SK-N-SH (cell line): ENCODE measurements at regions not wholly inside any gene's neighbourhood (a gene's known extent, or its start where the extent isn't known, plus 50 kb on each side); places are given as distances from the start of the nearest gene placed in this dataset.

Source experiments
- CTCF ChIA-PET: fragments of 300-600, 350-600 bp; formaldehyde crosslinking; extraction: SDS; loops from one replicate; lab custom pipeline; 2021; lab: Yijun Ruan, JAX
- POLR2A ChIA-PET: fragments of 350-600 bp; sonication (Branson Sonifier 250); formaldehyde crosslinking; extraction: SDS; loops from one replicate; lab custom pipeline; 2020; ENCODE audit warnings: antibody characterized with exemption, inconsistent platforms; lab: Yijun Ruan, JAX
- DNase-seq: peaks from one replicate; pipeline ENCODE4 v3.0.0; 2012
- H2AFZ ChIP-seq: fragments of 200-600 bp; sonication (generic); 2 replicates; pipeline ENCODE4 v1.8.1; 2016; ENCODE audit warnings: antibody characterized with exemption, mild to moderate bottlenecking, low read depth
- H3F3A ChIP-seq: fragments of 200-600 bp; sonication (generic); replicated peaks from 2 replicates; pipeline ENCODE3; 2016; ENCODE audit warnings: antibody characterized with exemption, mild to moderate bottlenecking; ENCODE audit not compliant: insufficient read depth
- H3K27ac ChIP-seq, 2 experiments: fragments of 200-500 bp in 1 of 2; fragments of 200-600 bp in 1 of 2; sonication (Bioruptor generic) in 1 of 2; sonication (generic), shearing (Covaris generic) in 1 of 2; 2 replicates each; pipeline versions ENCODE4 v1.5.1 to v1.6.1; 2014 to 2016; ENCODE audit warnings: low read depth in 2 of 2, inconsistent platforms in 1 of 2, low read length in 1 of 2, mild to moderate bottlenecking in 1 of 2, mixed read lengths in 1 of 2
- H3K27me3 ChIP-seq: fragments of 200-600 bp; sonication (generic), shearing (Covaris generic); 2 replicates; pipeline ENCODE4 v1.6.1; 2016; ENCODE audit warnings: mixed run types; ENCODE audit not compliant: insufficient read depth
- H3K36me3 ChIP-seq, 2 experiments: fragments of 200-500 bp in 1 of 2; fragments of 200-600 bp in 1 of 2; sonication (Bioruptor generic) in 1 of 2; sonication (generic) in 1 of 2; replicated peaks in 1 of 2; 2 replicates each; pipeline versions ENCODE3 to v1.5.1; 2014 to 2016; ENCODE audit warnings: low read length in 1 of 2, mild to moderate bottlenecking in 1 of 2; ENCODE audit not compliant: insufficient read depth in 2 of 2, control insufficient read depth in 1 of 2
- H3K4me1 ChIP-seq, 2 experiments: fragments of 200-500 bp in 1 of 2; fragments of 200-600 bp in 1 of 2; sonication (Bioruptor generic) in 1 of 2; sonication (generic), shearing (Covaris generic) in 1 of 2; 2 replicates each; pipeline versions ENCODE4 v1.5.1 to v1.6.1; 2014 to 2016; ENCODE audit warnings: low read depth in 1 of 2, low read length in 1 of 2, mixed run types in 1 of 2; ENCODE audit not compliant: insufficient read depth in 2 of 2, control insufficient read depth in 1 of 2
- H3K4me2 ChIP-seq: fragments of 200-600 bp; sonication (generic), shearing (Covaris generic); 2 replicates; pipeline ENCODE4 v1.6.1; 2017; ENCODE audit warnings: mixed run types
- H3K4me3 ChIP-seq, 2 experiments: fragments of 200-500 bp in 1 of 2; fragments of 200-600 bp in 1 of 2; sonication (Bioruptor generic) in 1 of 2; sonication (generic), shearing (Covaris generic) in 1 of 2; 2 replicates each; pipeline versions ENCODE4 v1.5.1 to v1.8.1; 2014 to 2016; ENCODE audit warnings: low read depth in 2 of 2, inconsistent platforms in 1 of 2, low read length in 1 of 2, mild to moderate bottlenecking in 1 of 2, mixed read lengths in 1 of 2, moderate library complexity in 1 of 2
- H3K79me2 ChIP-seq: fragments of 200-600 bp; sonication (generic); 2 replicates; pipeline ENCODE4 v1.8.1; 2017; ENCODE audit warnings: mild to moderate bottlenecking; ENCODE audit not compliant: insufficient read depth
- H3K9ac ChIP-seq: fragments of 200-600 bp; sonication (generic); 2 replicates; pipeline ENCODE4 v1.6.1; 2017; ENCODE audit warnings: mixed run types
- H3K9me2 ChIP-seq: fragments of 200-600 bp; sonication (generic); 2 replicates; pipeline ENCODE4 v1.6.1; 2017; ENCODE audit warnings: mixed run types
- H3K9me3 ChIP-seq: fragments of 200-600 bp; sonication (generic); 2 replicates; pipeline ENCODE4 v1.6.1; 2017; ENCODE audit warnings: mixed run types, mild to moderate bottlenecking, moderate library complexity
- H4K20me1 ChIP-seq: fragments of 200-600 bp; sonication (generic); 2 replicates; pipeline ENCODE4 v1.6.1; 2017; ENCODE audit warnings: mild to moderate bottlenecking, mixed run types; ENCODE audit not compliant: insufficient read depth
- ELF1 ChIP-seq: IDR thresholded peaks from 2 replicates; pipeline ENCODE4 v1.4.0; 2012
- EP300 ChIP-seq, 2 experiments: IDR thresholded peaks; 2 replicates each; pipeline versions ENCODE4 v1.4.0 to v1.6.1; 2012; ENCODE audit warnings: borderline replicate concordance in 1 of 2, low read depth in 1 of 2, low read length in 1 of 2
- EZH2phosphoT487 ChIP-seq: fragments of 200-600 bp; sonication (generic); IDR thresholded peaks from 2 replicates; pipeline ENCODE4 v1.6.1; 2017; ENCODE audit warnings: low read depth, mixed run types, mild to moderate bottlenecking, antibody characterized with exemption, moderate library complexity, borderline replicate concordance
- FOSL2 ChIP-seq: IDR thresholded peaks from 2 replicates; pipeline ENCODE4 v1.4.0; 2012; ENCODE audit warnings: low read depth, mild to moderate bottlenecking, moderate library complexity, borderline replicate concordance
- FOXM1 ChIP-seq: IDR thresholded peaks from 2 replicates; pipeline ENCODE4 v1.4.0; 2012; ENCODE audit warnings: low read depth, mild to moderate bottlenecking
- GABPA ChIP-seq: IDR thresholded peaks from 2 replicates; pipeline ENCODE4 v1.4.0; 2012; ENCODE audit warnings: low read depth, mild to moderate bottlenecking
- NFIC ChIP-seq: IDR thresholded peaks from 2 replicates; pipeline ENCODE4 v1.4.0; 2012; ENCODE audit warnings: borderline replicate concordance
- NRF1 ChIP-seq: IDR thresholded peaks from 2 replicates; pipeline ENCODE4 v1.6.1; 2012; ENCODE audit warnings: low read depth, mild to moderate bottlenecking, low read length
- POLR2AphosphoS5 ChIP-seq: IDR thresholded peaks from 2 replicates; pipeline ENCODE4 v1.6.1; 2012; ENCODE audit warnings: low read depth, low read length
- RAD21 ChIP-seq: IDR thresholded peaks from 2 replicates; pipeline ENCODE4 v1.6.1; 2012; ENCODE audit warnings: mild to moderate bottlenecking, low read length
- RCOR1 ChIP-seq: fragments of 150-350 bp; IDR thresholded peaks from 2 replicates; pipeline ENCODE4 v1.6.1; 2017; ENCODE audit warnings: antibody characterized with exemption, low read length
- RXRA ChIP-seq: IDR thresholded peaks from 2 replicates; pipeline ENCODE4 v1.4.0; 2012; ENCODE audit warnings: low read depth, mild to moderate bottlenecking, borderline replicate concordance
- SIN3A ChIP-seq: IDR thresholded peaks from 2 replicates; pipeline ENCODE4 v1.6.1; 2012; ENCODE audit warnings: low read depth, mild to moderate bottlenecking, low read length, moderate library complexity, borderline replicate concordance
- SMC3 ChIP-seq: IDR thresholded peaks from 2 replicates; pipeline ENCODE4 v1.6.1; 2012; ENCODE audit warnings: low read depth, low read length, improper control_type of control experiment
- TAF1 ChIP-seq: IDR thresholded peaks from 2 replicates; pipeline ENCODE4 v1.6.1; 2012; ENCODE audit warnings: low read depth, mild to moderate bottlenecking, low read length, moderate library complexity, borderline replicate concordance
- TCF12 ChIP-seq: IDR thresholded peaks from 2 replicates; pipeline ENCODE4 v1.4.0; 2012
- YY1 ChIP-seq: IDR thresholded peaks from 2 replicates; pipeline ENCODE4 v1.4.0; 2012; ENCODE audit warnings: low read depth, mild to moderate bottlenecking
- WGBS: methylation state at CpG from one replicate; pipeline ENCODE4 v1.1.6; 2017; ENCODE audit warnings: low lambda C conversion rate; 5-methylcytosine and 5-hydroxymethylcytosine counted together
- TF ChIP-seq, protein P1 (sequence below): IDR thresholded peaks from 2 replicates; pipeline ENCODE4; 2012
- TF ChIP-seq, protein P2 (sequence below): IDR thresholded peaks from 2 replicates; pipeline ENCODE4 v1.4.0; 2012; ENCODE audit warnings: low read depth, borderline replicate concordance
- TF ChIP-seq, protein P3 (sequence below): IDR thresholded peaks from 2 replicates; pipeline ENCODE4 v1.4.0; 2012; ENCODE audit warnings: low read depth, borderline replicate concordance
- TF ChIP-seq, protein P4 (sequence below): IDR thresholded peaks from 2 replicates; pipeline ENCODE4 v1.6.1; 2012; ENCODE audit warnings: mild to moderate bottlenecking, low read depth, low read length, moderate library complexity

DNA sequence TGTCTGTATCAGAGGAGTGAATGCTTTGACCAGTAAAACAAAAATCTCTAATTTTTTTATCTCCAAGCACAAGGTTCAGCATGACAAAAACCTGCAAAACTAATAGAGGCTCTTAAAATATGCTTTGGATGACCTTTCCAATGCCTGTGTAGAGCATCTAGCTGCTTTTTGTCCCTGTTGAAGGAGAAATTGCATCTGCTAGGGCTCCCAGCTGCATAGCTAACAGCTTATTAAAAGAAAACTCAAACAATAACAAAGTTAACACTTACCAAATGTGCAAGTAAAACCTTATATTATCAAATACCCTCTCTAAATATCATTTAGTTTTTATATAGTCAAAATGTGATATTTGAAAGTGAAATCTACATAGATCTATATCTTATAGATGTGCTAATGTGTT lies 378.6 kb downstream of the CD109 start (continued):
- TF ChIP-seq, protein P1, sequence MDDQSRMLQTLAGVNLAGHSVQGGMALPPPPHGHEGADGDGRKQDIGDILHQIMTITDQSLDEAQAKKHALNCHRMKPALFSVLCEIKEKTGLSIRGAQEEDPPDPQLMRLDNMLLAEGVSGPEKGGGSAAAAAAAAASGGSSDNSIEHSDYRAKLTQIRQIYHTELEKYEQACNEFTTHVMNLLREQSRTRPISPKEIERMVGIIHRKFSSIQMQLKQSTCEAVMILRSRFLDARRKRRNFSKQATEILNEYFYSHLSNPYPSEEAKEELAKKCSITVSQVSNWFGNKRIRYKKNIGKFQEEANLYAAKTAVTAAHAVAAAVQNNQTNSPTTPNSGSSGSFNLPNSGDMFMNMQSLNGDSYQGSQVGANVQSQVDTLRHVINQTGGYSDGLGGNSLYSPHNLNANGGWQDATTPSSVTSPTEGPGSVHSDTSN = no peak
- TF ChIP-seq EZH2phosphoT487 (no peak), SMC3 (no peak), EP300 (IDR thresholded peaks at IDR 0.05; ENCODE audit: borderline replicate concordance in 1 of 2, low read depth in 1 of 2, low read length in 1 of 2) (no peak), TAF1 (no peak)

DNA sequence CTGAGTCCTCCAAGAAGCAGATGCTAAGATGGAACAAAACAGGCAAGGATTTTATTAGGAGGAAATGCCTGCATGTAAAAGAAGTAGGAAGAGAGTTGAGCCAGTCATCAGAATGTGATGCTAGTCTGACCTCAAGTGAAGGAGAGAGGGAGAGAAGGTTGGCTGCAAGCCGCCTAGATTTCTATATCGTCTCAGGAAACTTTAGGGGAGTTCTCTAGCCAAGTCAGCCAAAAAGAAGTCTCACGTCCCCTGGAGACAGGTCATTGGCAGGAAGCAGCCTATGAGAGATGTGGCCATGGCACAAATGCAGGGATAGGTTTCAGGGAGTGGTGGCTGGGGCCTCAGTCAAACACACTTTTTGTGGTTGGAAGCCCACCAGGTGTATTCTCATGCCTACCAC lies 378.0 kb downstream of the CD109 start:
- Histone ChIP-seq H3K9me2 (no peaks in the 10 kb centered on the region), H3F3A (no peaks in the 10 kb centered on the region), H4K20me1 (no peaks in the 10 kb centered on the region), H3K4me3 (no peak overlapping the region), H3K4me2 (no peak overlapping the region), H3K9me3 (no peaks in the 10 kb centered on the region), H3K27me3 (no peaks in the 10 kb centered on the region), H3K36me3 (no peaks in the 10 kb centered on the region), H3K27ac (no peak overlapping the region), H3K9ac (no peak overlapping the region), H2AFZ (no peak overlapping the region), H3K79me2 (no peaks in the 10 kb centered on the region), H3K4me1 (no peaks in the 10 kb centered on the region)
- ChIA-PET POLR2A (no interaction called here), CTCF (interaction anchor here (1.7 kb wide), 1 partner anchor 1135 kb away, joined by 5 read pairs; no protein-coding TSS in a partner anchor)
- DNase-seq = no peak
- no peak for TF ChIP-seq RAD21
- no peak for TF ChIP-seq TCF12
- no peak for TF ChIP-seq EZH2phosphoT487
- TF ChIP-seq YY1 = no peak
- TF ChIP-seq, protein P1 = no peak
- TF ChIP-seq EP300 (IDR thresholded peaks at IDR 0.05; ENCODE audit: borderline replicate concordance in 1 of 2, low read depth in 1 of 2, low read length in 1 of 2) = no peak
- TF ChIP-seq NFIC = no peak
- TF ChIP-seq RXRA = no peak
- TF ChIP-seq SIN3A = no peak
- no peak for TF ChIP-seq POLR2AphosphoS5
- TF ChIP-seq ELF1 = no peak
- TF ChIP-seq FOXM1 = no peak
- TF ChIP-seq, protein P2, sequence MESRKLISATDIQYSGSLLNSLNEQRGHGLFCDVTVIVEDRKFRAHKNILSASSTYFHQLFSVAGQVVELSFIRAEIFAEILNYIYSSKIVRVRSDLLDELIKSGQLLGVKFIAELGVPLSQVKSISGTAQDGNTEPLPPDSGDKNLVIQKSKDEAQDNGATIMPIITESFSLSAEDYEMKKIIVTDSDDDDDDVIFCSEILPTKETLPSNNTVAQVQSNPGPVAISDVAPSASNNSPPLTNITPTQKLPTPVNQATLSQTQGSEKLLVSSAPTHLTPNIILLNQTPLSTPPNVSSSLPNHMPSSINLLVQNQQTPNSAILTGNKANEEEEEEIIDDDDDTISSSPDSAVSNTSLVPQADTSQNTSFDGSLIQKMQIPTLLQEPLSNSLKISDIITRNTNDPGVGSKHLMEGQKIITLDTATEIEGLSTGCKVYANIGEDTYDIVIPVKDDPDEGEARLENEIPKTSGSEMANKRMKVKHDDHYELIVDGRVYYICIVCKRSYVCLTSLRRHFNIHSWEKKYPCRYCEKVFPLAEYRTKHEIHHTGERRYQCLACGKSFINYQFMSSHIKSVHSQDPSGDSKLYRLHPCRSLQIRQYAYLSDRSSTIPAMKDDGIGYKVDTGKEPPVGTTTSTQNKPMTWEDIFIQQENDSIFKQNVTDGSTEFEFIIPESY = no peak
- TF ChIP-seq, protein P3, sequence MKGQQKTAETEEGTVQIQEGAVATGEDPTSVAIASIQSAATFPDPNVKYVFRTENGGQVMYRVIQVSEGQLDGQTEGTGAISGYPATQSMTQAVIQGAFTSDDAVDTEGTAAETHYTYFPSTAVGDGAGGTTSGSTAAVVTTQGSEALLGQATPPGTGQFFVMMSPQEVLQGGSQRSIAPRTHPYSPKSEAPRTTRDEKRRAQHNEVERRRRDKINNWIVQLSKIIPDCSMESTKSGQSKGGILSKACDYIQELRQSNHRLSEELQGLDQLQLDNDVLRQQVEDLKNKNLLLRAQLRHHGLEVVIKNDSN = no peak
- TF ChIP-seq RCOR1 = no peak
- no peak for TF ChIP-seq FOSL2
- TF ChIP-seq, protein P4, sequence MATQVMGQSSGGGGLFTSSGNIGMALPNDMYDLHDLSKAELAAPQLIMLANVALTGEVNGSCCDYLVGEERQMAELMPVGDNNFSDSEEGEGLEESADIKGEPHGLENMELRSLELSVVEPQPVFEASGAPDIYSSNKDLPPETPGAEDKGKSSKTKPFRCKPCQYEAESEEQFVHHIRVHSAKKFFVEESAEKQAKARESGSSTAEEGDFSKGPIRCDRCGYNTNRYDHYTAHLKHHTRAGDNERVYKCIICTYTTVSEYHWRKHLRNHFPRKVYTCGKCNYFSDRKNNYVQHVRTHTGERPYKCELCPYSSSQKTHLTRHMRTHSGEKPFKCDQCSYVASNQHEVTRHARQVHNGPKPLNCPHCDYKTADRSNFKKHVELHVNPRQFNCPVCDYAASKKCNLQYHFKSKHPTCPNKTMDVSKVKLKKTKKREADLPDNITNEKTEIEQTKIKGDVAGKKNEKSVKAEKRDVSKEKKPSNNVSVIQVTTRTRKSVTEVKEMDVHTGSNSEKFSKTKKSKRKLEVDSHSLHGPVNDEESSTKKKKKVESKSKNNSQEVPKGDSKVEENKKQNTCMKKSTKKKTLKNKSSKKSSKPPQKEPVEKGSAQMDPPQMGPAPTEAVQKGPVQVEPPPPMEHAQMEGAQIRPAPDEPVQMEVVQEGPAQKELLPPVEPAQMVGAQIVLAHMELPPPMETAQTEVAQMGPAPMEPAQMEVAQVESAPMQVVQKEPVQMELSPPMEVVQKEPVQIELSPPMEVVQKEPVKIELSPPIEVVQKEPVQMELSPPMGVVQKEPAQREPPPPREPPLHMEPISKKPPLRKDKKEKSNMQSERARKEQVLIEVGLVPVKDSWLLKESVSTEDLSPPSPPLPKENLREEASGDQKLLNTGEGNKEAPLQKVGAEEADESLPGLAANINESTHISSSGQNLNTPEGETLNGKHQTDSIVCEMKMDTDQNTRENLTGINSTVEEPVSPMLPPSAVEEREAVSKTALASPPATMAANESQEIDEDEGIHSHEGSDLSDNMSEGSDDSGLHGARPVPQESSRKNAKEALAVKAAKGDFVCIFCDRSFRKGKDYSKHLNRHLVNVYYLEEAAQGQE = no peak
- no peak for TF ChIP-seq GABPA
- TF ChIP-seq NRF1 = no peak
- 7% methylated on average over 3 of the region's 3 CpGs for WGBS
